Gastroesophageal sphincter (tissue), 3 donors: ENCODE measurements at regions not wholly inside any gene's neighbourhood (a gene's known extent, or its start where the extent isn't known, plus 50 kb on each side); places are given as distances from the start of the nearest gene placed in this dataset.

Experiments
- CTCF ChIP-seq, 4 experiments: fragments of 200-600 bp in 2 of 4; fragments of 450-650 bp in 2 of 4; sonication (generic) in 1 of 4; IDR thresholded peaks; one replicate each; pipeline ENCODE4 v1.5.1; 2017 to 2019; ENCODE audit warnings: antibody characterized with exemption in 4 of 4, mild to moderate bottlenecking in 2 of 4, moderate library complexity in 2 of 4
- EP300 ChIP-seq: sonication (generic); formaldehyde crosslinking; IDR thresholded peaks from one replicate; pipeline ENCODE4 v1.6.1; 2017; ENCODE audit warnings: antibody characterized with exemption, mild to moderate bottlenecking
- POLR2A ChIP-seq, 2 donors: fragments of 450-650 bp; IDR thresholded peaks; one replicate each; pipeline ENCODE4 v1.6.1; 2017; ENCODE audit warnings: antibody characterized with exemption in 2 of 2, mild to moderate bottlenecking in 2 of 2, moderate library complexity in 1 of 2
- POLR2AphosphoS5 ChIP-seq: sonication (generic); formaldehyde crosslinking; IDR thresholded peaks from one replicate; pipeline ENCODE4 v1.6.1; 2017; ENCODE audit warnings: antibody characterized with exemption

- TF ChIP-seq CTCF (IDR thresholded peaks at IDR 0.05) (no peak), POLR2A (IDR thresholded peaks at IDR 0.05) (no peak), EP300 (no peak), POLR2AphosphoS5 (no peak)
Measured at GRCh38 chr3:153289334-153289808, 127.3 kb downstream of the RAP2B start.
